Gastrocnemius medialis (tissue), 4 donors: ENCODE measurements at regions not wholly inside any gene's neighbourhood (a gene's known extent, or its start where the extent isn't known, plus 50 kb on each side); places are given as distances from the start of the nearest gene placed in this dataset.
"Not testable (repeated sequence)": the region's sequence is repeated elsewhere in the genome, so short reads cannot be mapped to it uniquely, and the experiment has no call there.

Experiments used
- CTCF ChIP-seq, 5 experiments: fragments of 450-650 bp in 3 of 5; fragments of 200-600 bp in 2 of 5; sonication (generic) in 2 of 5; IDR thresholded peaks in 4 of 5; conservative IDR thresholded peaks in 1 of 5; 1 replicate in 4 of 5; 2 replicates in 1 of 5; pipeline ENCODE4 v1.5.1; 2016 to 2019; ENCODE audit warnings: antibody characterized with exemption in 5 of 5, mild to moderate bottlenecking in 3 of 5, moderate library complexity in 3 of 5
- POLR2A ChIP-seq, 2 donors: fragments of 450-650 bp; IDR thresholded peaks; one replicate each; pipeline ENCODE4 v1.6.1; 2017; ENCODE audit warnings: antibody characterized with exemption in 2 of 2, mild to moderate bottlenecking in 2 of 2, moderate library complexity in 2 of 2

DNA sequence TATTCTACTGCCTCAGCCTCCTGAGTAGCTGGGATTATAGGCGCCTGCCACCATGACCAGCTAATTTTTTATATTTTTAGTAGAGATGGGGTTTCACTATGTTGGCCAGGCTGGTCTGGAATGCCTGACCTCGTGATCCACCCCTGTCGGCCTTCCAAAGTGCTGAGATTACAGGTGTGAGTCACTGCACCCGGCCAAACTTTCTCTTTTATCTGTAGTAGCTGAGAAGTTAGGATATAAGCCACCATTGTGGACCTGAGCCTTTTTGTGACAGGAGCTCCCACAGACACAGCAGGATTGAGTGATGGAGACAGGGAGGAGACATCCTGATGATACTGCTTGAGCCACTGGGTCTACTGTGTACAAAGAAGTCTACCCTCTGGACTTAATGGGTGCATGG is 53.5 kb upstream of the LARP1 start:
- TF ChIP-seq POLR2A (IDR thresholded peaks at IDR 0.05); CTCF (IDR thresholded peaks at IDR 0.05 in 4 of 5, conservative IDR thresholded peaks at IDR 0.05 in 1 of 5): not testable (repeated sequence)
